WERI-Rb-1 (cell line): ENCODE measurements at regions not wholly inside any gene's neighbourhood (a gene's known extent, or its start where the extent isn't known, plus 50 kb on each side); places are given as distances from the start of the nearest gene placed in this dataset.

Source experiments
- DNase-seq: peaks from one replicate; pipeline ENCODE4 v3.0.0-alpha.2; 2020
- H3K27ac ChIP-seq: fragments of 250-450 bp; sonication (Bioruptor Pico); 2 replicates; pipeline ENCODE4 v1.5.1; 2020; ENCODE audit warnings: mild to moderate bottlenecking, moderate library complexity
- H3K27me3 ChIP-seq: fragments of 250-450 bp; sonication (Bioruptor Pico); 2 replicates; pipeline ENCODE4 v1.5.1; 2021; ENCODE audit warnings: mild to moderate bottlenecking, low read depth, moderate library complexity; ENCODE audit not compliant: insufficient read depth, severe bottlenecking
- H3K36me3 ChIP-seq: fragments of 250-450 bp; sonication (Bioruptor Pico); 2 replicates; pipeline ENCODE4 v1.5.1; 2020; ENCODE audit warnings: mild to moderate bottlenecking, moderate library complexity
- H3K4me3 ChIP-seq: 2 replicates; pipeline ENCODE4 v1.5.1; 2011; ENCODE audit warnings: low read depth, mild to moderate bottlenecking, control low read depth, low read length
- H3K9me3 ChIP-seq: fragments of 250-450 bp; sonication (Bioruptor Pico); 2 replicates; pipeline ENCODE4 v1.5.1; 2021; ENCODE audit warnings: mild to moderate bottlenecking, moderate library complexity; ENCODE audit not compliant: severe bottlenecking
- TF ChIP-seq, protein P1 (sequence below): IDR thresholded peaks from 2 replicates; pipeline ENCODE4 v1.5.1; 2011; ENCODE audit warnings: low read depth, mild to moderate bottlenecking, control low read depth, inconsistent platforms, low read length

- Histone ChIP-seq H3K9me3 (no peaks in the 10 kb centered on the region), H3K4me3 (no peak overlapping the region), H3K27ac (no peak overlapping the region), H3K27me3 (no peaks in the 10 kb centered on the region), H3K36me3 (no peaks in the 10 kb centered on the region)
- TF ChIP-seq, protein P1, sequence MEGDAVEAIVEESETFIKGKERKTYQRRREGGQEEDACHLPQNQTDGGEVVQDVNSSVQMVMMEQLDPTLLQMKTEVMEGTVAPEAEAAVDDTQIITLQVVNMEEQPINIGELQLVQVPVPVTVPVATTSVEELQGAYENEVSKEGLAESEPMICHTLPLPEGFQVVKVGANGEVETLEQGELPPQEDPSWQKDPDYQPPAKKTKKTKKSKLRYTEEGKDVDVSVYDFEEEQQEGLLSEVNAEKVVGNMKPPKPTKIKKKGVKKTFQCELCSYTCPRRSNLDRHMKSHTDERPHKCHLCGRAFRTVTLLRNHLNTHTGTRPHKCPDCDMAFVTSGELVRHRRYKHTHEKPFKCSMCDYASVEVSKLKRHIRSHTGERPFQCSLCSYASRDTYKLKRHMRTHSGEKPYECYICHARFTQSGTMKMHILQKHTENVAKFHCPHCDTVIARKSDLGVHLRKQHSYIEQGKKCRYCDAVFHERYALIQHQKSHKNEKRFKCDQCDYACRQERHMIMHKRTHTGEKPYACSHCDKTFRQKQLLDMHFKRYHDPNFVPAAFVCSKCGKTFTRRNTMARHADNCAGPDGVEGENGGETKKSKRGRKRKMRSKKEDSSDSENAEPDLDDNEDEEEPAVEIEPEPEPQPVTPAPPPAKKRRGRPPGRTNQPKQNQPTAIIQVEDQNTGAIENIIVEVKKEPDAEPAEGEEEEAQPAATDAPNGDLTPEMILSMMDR, result no peak
- no peak for DNase-seq
Observed at GRCh38 chr3:153596401-153596800, 434.4 kb downstream of the RAP2B start.

DNA sequence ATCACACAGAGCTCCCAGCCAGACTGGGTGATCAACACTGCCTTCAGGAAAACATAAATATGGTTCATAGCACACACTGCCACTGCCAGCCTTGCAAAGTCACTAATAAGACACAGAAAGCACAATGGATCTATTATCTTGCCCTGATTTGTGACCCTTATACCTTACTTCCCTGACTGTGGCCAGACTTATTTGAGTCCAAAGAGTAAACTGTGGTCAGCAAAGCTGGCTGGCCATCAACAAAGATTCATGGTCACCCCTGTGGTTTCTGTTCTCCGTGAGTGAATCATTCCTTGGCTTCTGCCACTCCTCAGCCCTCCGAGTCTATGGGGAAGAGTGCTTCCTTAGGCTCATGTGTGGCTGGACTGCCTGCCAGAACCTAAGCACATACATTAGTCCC is 437.7 kb downstream of the RAP2B start:
- Histone ChIP-seq H3K27ac (no peak overlapping the region), H3K4me3 (no peak overlapping the region), H3K36me3 (no peaks in the 10 kb centered on the region), H3K9me3 (no peaks in the 10 kb centered on the region), H3K27me3 (no peaks in the 10 kb centered on the region)
- TF ChIP-seq, protein P1, result no peak
- no peak for DNase-seq

DNA sequence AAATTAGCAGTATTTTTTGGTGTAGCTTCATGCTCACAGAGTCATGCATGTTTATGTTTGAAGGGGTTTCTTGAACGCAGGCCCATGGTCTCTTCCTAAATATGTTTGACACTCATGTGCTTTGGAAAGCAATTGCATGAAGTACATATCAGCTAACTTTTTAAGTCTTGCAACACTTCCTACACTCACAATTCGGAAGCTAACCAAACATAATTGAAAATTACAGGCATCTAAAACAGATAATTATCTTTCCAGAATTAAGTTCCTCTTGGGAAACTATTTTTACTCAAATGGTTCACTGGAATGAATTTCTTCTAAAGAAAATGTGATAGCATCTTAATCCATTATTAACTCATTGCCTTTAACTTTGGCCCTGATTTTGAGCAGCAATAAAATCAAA is 438.9 kb downstream of the RAP2B start:
- TF ChIP-seq, protein P1, result no peak
- H3K27ac ChIP-seq, result no peak overlapping the region
- no peaks in the 10 kb centered on the region for H3K9me3 ChIP-seq

DNA sequence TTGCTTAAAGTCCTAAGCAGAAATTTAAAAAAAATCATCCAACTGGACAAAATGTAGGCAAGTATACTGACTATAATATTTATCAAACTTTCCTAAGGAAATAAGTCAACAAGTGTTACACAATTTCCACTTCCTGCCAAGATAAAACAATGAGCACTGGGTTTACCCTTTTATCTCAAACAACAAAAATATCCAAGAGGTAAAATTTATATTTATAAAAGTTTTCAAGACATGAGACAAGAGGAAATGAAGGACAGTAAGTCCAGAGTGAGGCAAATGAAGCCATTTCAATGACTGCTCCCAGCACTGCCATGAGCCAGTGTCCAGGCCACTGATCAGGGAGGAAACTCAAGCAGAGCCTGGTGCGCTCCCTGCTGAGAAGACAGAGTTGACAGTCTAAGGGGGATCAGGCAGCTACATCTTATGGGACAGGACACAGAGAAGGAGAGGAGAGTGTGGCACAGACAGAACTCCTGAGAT is 439.4 kb downstream of the RAP2B start:
- Histone ChIP-seq H3K27ac (no peak overlapping the region), H3K9me3 (no peaks in the 10 kb centered on the region), H3K27me3 (no peaks in the 10 kb centered on the region), H3K36me3 (no peaks in the 10 kb centered on the region), H3K4me3 (no peak overlapping the region)
- TF ChIP-seq, protein P1, result no peak
- DNase-seq, result peak; percentile 14

More for the DNA sequence above, 438.9 kb downstream of the RAP2B start:
- no peak for DNase-seq
- Histone ChIP-seq H3K4me3 (no peak overlapping the region), H3K36me3 (no peaks in the 10 kb centered on the region), H3K27me3 (no peaks in the 10 kb centered on the region)

- H3K36me3 ChIP-seq, result no peaks in the 10 kb centered on the region
- TF ChIP-seq, protein P1, result no peak
- H3K27me3 ChIP-seq, result no peaks in the 10 kb centered on the region
- H3K27ac ChIP-seq, result no peak overlapping the region
- no peak overlapping the region for H3K4me3 ChIP-seq
- DNase-seq, result no peak
- no peaks in the 10 kb centered on the region for H3K9me3 ChIP-seq
Observed at GRCh38 chr3:153602801-153603200, 440.8 kb downstream of the RAP2B start.

- H3K9me3 ChIP-seq, result no peaks in the 10 kb centered on the region
Observed at GRCh38 chr3:153614140-153614539, 452.1 kb downstream of the RAP2B start.

More at GRCh38 chr3:153614140-153614539, 452.1 kb downstream of the RAP2B start:
- DNase-seq, result no peak
- Histone ChIP-seq H3K27ac (peak overlapping the region; percentile 90), H3K4me3 (no peak overlapping the region), H3K36me3 (no peaks in the 10 kb centered on the region), H3K27me3 (no peaks in the 10 kb centered on the region)
- TF ChIP-seq, protein P1, result no peak
